GM12865 (cell line): ENCODE measurements at regions not wholly inside any gene's neighbourhood (a gene's known extent, or its start where the extent isn't known, plus 50 kb on each side); places are given as distances from the start of the nearest gene placed in this dataset.

ENCODE experiments used
- DNase-seq: peaks from one replicate; pipeline ENCODE4 v3.0.0; 2010; ENCODE audit warnings: low read depth
- H3K4me3 ChIP-seq: 2 replicates; pipeline ENCODE4 v1.5.1; 2011; ENCODE audit warnings: mild to moderate bottlenecking, low read depth, low read length, control low read depth
- TF ChIP-seq, protein P1 (sequence below): IDR thresholded peaks from 2 replicates; pipeline ENCODE4 v1.5.1; 2011; ENCODE audit warnings: low read length, control low read depth, low read depth, inconsistent platforms; ENCODE audit not compliant: insufficient read depth; ENCODE audit errors: missing control alignments

DNA sequence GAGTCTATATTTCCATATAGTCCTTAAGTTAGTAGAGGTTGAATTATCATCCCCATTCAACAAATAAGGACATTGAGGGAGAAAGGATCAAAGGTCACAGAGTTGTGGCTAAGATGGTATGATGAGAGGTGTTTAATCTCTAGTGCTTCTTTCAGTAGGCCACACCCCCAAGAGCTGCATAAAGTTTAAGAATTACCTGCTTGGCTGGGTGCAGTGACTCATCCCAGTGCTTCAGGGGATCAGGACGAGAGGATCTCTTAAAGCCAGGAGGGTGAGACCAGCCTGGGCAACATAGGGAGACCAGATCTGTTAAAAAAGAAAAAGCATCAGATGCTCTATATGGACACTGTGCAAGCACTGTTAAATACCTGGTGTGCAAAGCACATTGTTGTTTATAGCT is 560.0 kb upstream of the KLHL1 start:
- TF ChIP-seq, protein P1, sequence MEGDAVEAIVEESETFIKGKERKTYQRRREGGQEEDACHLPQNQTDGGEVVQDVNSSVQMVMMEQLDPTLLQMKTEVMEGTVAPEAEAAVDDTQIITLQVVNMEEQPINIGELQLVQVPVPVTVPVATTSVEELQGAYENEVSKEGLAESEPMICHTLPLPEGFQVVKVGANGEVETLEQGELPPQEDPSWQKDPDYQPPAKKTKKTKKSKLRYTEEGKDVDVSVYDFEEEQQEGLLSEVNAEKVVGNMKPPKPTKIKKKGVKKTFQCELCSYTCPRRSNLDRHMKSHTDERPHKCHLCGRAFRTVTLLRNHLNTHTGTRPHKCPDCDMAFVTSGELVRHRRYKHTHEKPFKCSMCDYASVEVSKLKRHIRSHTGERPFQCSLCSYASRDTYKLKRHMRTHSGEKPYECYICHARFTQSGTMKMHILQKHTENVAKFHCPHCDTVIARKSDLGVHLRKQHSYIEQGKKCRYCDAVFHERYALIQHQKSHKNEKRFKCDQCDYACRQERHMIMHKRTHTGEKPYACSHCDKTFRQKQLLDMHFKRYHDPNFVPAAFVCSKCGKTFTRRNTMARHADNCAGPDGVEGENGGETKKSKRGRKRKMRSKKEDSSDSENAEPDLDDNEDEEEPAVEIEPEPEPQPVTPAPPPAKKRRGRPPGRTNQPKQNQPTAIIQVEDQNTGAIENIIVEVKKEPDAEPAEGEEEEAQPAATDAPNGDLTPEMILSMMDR = no peak
- no peak overlapping the region for H3K4me3 ChIP-seq
- DNase-seq = no peak

DNA sequence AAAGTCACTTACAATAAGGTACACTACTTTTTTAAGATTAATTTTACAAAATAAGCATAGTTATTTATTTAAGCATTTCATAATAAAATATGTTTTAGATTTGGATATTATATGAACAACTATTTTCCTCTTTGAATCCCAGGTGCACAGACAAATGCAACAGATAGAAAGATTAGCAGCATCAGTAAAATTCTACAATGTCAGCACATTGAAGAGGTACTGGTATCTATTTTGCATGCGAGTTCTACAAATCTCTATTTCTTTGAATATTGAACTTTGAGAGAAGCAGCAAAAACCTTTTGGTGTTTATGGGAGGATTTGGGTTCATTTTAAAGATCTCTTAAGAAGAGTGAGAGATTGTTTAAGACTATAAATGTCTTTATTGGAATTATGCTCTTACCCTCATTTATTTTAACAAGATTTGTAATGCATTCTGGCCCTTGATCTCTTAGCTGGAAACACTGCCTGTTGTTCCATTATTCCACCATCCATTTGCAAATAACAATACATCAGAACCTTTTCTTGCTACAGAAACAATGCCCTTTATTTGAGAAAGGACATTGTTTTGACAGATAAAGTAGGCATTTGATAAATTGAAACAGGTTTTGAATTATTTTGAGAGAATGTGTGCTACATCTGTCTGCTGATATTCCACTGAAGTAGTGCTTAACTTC is 558.8 kb upstream of the KLHL1 start:
- TF ChIP-seq, protein P1 = no peak
- DNase-seq = no peak
- H3K4me3 ChIP-seq = no peak overlapping the region

- no peak overlapping the region for H3K4me3 ChIP-seq
- no peak for DNase-seq
- TF ChIP-seq, protein P1 = no peak
Measured at GRCh38 chr13:70662231-70662940, 554.1 kb upstream of the KLHL1 start.

GRCh38 chr13:70644052-70644451 is 535.8 kb upstream of the KLHL1 start:
- no peak overlapping the region for H3K4me3 ChIP-seq
- TF ChIP-seq, protein P1 = no peak
- no peak for DNase-seq

- H3K4me3 ChIP-seq = no peak overlapping the region
- TF ChIP-seq, protein P1 = no peak
- no peak for DNase-seq
Measured at GRCh38 chr13:70634893-70635292, 526.6 kb upstream of the KLHL1 start.

GRCh38 chr13:70630247-70630646 is 522.0 kb upstream of the KLHL1 start:
- TF ChIP-seq, protein P1 = no peak
- no peak overlapping the region for H3K4me3 ChIP-seq
- DNase-seq = no peak

DNA sequence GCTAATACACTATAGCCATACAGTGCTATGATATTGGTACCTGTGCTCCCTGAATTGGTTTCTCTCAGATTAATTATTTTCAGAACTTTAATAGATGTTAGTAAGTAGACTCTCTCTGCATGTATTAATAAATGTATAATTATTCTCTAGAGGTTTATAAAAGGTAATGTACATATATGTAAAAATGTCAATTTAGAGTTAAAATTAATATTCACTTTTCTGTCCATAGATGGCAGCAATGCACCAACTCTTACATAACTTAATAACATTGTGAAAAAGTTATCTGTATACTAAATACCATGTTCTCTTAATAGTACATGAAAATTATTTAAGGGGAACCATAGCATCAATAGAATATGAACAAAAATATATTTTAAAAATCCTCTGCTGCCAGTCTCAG is 515.0 kb upstream of the KLHL1 start:
- peak; percentile 3 for DNase-seq
- no peak overlapping the region for H3K4me3 ChIP-seq
- TF ChIP-seq, protein P1 = no peak
